WI38 (cell line): ENCODE measurements at regions not wholly inside any gene's neighbourhood (a gene's known extent, or its start where the extent isn't known, plus 50 kb on each side); places are given as distances from the start of the nearest gene placed in this dataset.
"Not testable (repeated sequence)": the region's sequence is repeated elsewhere in the genome, so short reads cannot be mapped to it uniquely, and the experiment has no call there.

Experiments
- H3K4me3 ChIP-seq: 2 replicates; pipeline ENCODE4 v1.5.1; 2011; ENCODE audit warnings: low read depth, mild to moderate bottlenecking, control low read depth, low read length
- CTCF ChIP-seq: IDR thresholded peaks from 2 replicates; pipeline ENCODE4 v1.5.1; 2012; ENCODE audit warnings: low read depth, mild to moderate bottlenecking, control low read depth, low read length

GRCh38 chr4:71216316-71216959 lies 122.4 kb upstream of the SLC4A4 start:
- no peak for TF ChIP-seq CTCF
- H3K4me3 ChIP-seq = no peak overlapping the region

GRCh38 chr4:71217688-71218087 lies 121.1 kb upstream of the SLC4A4 start:
- no peak for TF ChIP-seq CTCF
- no peak overlapping the region for H3K4me3 ChIP-seq

GRCh38 chr4:71220848-71221247 lies 118.0 kb upstream of the SLC4A4 start:
- H3K4me3 ChIP-seq = not testable (repeated sequence)

DNA sequence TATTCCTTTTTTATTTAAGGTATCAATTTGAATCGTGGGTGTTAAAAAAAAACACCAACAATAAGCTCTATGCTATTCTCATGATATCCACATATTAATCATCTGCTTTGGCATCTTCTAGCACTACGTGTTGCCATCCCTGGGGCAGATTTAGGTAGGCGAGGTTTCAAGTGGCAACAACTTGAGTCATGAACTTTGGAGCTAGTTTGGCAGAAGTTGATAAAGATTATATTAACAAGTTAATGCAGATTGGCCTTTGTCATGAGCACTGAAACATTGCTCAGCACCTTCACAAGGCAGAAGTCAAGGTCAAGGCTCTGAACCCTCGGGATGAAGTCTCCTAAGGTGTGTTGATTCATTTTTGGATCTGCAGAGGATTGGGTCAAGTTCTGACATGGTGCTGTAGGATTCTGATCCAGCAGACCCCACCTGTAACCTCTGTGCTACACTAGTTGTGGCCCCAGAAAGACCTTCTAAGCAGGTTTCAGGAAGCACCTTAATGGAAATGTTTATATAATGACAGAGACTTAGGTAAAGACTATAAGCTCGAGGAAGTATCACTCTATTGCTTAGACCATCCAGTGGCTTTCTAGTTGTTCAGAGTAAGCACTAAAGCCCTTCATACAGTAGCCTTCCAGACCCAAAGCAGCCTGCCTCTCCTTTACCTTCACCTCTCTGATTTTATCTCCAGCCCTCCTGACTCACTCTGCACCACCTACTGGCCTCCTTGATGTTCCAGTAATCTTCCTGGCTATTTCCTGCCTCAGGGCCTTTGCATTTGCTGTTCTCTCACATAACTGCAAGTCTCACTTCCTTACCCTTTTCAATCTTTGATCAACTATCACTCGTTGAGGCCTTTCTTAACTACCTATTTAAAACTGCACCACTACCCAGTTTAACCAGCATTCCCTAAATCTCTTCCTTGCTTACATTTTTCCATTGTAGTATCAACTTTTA lies 117.0 kb upstream of the SLC4A4 start:
- no peak overlapping the region for H3K4me3 ChIP-seq
- no peak for TF ChIP-seq CTCF

DNA sequence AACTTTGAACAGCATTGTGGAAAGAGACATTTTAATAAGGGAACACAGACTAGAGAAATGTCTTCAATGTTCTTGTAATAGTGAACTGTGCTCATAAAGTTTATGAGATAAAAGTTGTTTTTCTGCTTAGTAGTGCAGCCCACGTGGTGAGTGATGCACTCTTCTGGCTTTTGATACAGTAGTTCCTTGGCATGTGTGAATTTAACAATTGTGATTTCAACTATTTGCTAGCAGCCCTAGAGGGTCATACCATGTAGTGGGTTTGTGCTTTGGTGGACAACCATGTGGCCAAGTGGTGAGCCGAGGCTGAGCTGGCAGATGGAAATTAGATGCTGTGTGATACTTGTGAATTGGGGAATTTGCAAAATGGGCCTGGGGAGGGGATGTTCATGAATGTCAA lies 116.2 kb upstream of the SLC4A4 start:
- no peak overlapping the region for H3K4me3 ChIP-seq
- TF ChIP-seq CTCF = no peak

DNA sequence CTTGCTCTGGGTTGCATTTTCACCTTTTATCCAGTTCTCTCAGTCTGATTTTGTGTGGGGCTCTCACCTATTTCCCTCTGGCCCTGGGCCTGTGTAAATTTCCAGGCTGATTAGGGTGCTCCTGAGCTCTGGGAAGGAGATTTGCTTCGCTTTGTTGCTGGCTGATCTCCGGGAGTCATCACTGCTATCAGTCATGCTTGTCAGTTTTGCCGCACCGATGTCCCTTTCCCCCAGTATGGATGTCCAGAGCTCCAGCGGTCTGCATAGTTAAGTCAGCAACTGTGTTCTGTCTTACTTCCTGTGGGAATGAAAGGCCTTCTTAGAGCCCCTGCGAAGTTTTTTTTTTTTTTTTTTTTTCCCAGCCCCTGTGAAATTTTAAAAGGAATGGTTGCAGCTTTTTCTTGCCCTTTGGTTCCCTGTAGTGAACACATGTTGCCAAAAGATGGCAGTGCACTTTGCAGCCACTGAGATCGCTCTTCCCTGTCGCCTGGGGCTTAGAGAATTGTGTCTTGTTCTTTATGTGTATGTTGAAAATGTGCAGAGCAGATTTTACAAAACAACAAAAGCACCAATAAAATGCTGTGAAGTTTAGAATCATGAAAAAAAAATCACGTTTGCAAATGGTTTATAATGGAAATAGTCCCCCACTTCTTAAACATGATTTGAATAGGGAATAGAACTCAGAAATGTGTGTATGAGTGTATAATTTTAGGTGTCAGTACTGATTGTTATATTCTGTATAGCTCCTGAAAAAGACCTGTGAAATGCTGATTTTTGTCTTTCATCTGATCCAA lies 109.1 kb upstream of the SLC4A4 start:
- TF ChIP-seq CTCF = peak; percentile 59
- H3K4me3 ChIP-seq = 0 out of 2 replicates have a peak overlapping the region, but pooled peaks have one; percentile 13

DNA sequence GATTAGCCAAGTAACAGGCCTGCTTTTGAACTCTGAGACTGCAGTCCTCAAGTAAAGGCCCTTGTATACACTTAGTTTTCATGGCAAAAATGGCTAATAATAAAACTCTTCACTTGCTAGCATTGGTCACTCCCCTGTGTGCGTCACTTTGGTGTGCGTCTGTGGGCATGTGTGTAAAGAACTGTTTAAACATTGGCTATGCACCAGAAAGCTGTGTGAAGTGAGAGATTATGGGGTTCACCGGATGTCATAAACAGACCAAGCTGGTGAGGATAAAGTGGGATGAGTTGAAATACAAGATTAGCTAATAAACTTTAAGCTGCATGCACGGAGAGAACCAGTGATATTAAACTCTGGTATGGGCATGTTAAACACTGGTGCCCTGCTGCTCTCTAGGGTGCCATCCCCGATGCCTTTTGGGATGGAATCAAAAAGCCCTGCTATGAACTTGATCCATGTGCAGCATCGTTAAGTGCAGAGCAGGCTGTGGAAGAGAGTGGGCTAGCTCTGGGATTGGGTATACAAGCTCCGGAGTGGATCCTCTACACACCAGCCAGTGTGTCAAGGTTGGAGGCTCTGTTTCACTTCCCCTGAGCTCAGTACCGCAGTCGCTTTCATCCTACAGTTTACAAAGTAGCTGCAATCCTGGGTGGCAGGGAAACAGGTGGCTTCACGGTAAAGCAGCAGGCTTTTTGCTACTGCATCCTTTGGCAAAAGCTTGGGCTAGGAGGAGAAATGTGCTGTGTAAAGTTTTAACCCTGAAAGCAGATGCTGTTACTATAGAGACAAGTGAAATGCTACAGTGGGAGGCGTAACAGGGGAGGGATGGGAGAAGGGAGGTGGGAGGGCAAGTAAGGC lies 108.3 kb upstream of the SLC4A4 start:
- H3K4me3 ChIP-seq = peak overlapping the region; percentile 5; the same call in 1 of the 2 replicates
- no peak for TF ChIP-seq CTCF
